NCI-H2107 treated with DMSO at 0.1 percent for 48 hours (cell line): ENCODE measurements at regions not wholly inside any gene's neighbourhood (a gene's known extent, or its start where the extent isn't known, plus 50 kb on each side); places are given as distances from the start of the nearest gene placed in this dataset.
A peak's percentile ranks its signal among the peaks of the same experiment; 100 is the strongest.

ENCODE experiments used
- DNase-seq: peaks from one replicate; lab custom pipeline; 2025; ENCODE audit not compliant: unreplicated experiment; lab: John Stamatoyannopoulos, UW

GRCh38 chr6:122308074-122308473 lies 91.4 kb upstream of the HSF2 start:
- no peak for DNase-seq

- DNase-seq: no peak
Measured at GRCh38 chr6:122315842-122316241, 83.6 kb upstream of the HSF2 start.

DNA sequence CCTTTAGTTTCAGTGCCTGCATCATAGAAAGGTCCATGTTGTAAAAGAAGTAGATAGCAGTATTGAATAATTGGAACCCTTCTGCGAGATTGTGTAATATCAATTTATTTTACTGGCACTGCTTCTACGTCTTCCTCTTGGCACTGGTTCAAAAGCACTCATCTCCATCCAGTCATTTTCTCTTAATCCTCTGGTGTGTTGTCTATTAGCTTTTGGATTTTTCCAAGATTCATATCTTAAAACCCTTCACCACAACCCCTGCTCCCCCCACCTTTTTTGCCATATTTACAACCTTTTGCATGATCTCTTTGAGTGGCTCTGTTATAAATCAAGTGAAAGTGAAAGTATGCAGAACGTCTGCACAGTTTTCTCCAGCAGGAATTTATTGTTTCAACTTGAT lies 76.6 kb upstream of the HSF2 start:
- DNase-seq: peak; percentile 24

GRCh38 chr6:122323361-122323760 lies 76.1 kb upstream of the HSF2 start:
- DNase-seq: no peak

DNA sequence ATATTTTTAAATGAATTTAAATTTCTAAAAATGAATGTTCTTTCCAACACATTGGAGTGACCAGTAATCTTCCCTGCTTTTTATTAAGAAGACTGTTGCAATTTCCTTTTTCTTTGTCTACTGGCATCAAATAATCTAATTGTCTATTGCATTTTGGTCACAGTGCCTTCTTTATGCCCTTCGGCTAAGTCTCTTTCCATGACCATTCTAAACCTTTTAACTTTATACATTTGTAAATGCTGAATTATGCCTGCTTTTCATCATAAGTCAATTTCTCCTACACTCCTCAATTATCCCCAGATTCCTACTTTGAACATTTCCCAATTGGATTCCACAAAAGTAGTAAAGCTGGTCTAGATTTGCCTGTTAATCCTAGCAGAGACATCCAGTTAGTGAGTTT lies 69.1 kb upstream of the HSF2 start:
- no peak for DNase-seq

GRCh38 chr6:122337645-122338044 lies 61.8 kb upstream of the HSF2 start:
- DNase-seq: no peak

- DNase-seq: no peak
Measured at GRCh38 chr6:122339661-122340060, 59.8 kb upstream of the HSF2 start.

- DNase-seq: no peak
Measured at GRCh38 chr6:122347280-122347679, 52.2 kb upstream of the HSF2 start.

GRCh38 chr6:122347751-122348150 lies 51.7 kb upstream of the HSF2 start:
- DNase-seq: no peak
